ENCODE measurements at regions not wholly inside any gene's neighbourhood (a gene's known extent, or its start where the extent isn't known, plus 50 kb on each side); places are given as distances from the start of the nearest gene placed in this dataset.
"Not testable (repeated sequence)": the region's sequence is repeated elsewhere in the genome, so short reads cannot be mapped to it uniquely, and the experiment has no call there.

DNA sequence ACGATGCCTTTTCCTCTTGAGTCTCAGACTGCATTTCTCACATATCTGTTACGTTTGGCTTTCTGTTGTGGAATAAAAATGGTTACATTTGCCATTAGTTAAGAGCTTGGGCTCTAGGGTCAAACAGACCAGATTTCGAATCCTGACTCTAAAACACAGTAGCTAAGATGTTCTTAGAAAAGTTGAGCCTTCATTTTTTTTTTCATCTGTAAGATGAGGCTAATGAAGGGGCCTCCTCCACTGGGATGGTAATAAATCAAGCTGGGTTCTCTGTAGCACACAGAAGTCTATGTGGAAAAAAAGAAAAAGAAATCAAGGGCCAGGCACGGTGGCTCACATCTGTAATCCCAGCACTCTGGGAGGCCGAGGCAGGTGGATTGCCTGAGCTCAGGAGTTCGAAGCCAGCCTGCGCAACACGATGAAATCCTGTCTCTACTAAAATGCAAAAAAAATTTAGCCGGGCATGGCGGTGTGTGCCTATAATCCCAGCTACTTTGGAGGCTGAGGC is 49.9 kb upstream of the CAPRIN1 start:
- H3K36me3 ChIP-seq, result no peaks in the 10 kb centered on the region
- H3K27ac ChIP-seq, result no peak overlapping the region
- H3K9ac ChIP-seq, result no peak overlapping the region
- H3K4me2 ChIP-seq, result no peak overlapping the region
- no peaks in the 10 kb centered on the region for H3K27me3 ChIP-seq
- H3K9me3 ChIP-seq, result no peaks in the 10 kb centered on the region
- H3K4me3 ChIP-seq, result no peak overlapping the region
- TF ChIP-seq Cebpa-rat (IDR thresholded peaks at IDR 0.05), result no peak
- H3K4me1 ChIP-seq, result peaks cover 15% of the 10 kb centered on the region
- H4K20me1 ChIP-seq, result no peaks in the 10 kb centered on the region

DNA sequence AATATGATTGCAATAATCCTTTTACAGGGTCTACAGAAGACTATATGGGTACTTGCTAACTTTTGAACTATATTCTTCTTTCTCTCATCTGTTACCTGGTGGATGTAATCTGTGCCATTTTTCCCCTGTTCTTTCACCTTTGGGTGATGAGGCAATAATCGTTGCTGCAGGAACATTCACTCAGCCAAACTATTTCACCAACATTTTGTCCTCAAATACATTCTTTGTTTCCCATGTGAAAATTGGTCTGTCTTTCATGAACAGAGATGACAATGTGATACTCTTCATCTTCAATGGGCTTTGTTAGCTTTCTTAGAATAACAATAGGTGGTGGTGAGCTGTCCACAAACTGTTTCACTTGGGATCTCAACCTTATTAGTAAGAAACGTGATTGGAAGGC is 52.1 kb upstream of the CAPRIN1 start:
- H3K4me2 ChIP-seq, result no peak overlapping the region
- no peaks in the 10 kb centered on the region for H4K20me1 ChIP-seq
- H3K27ac ChIP-seq, result no peak overlapping the region
- H3K36me3 ChIP-seq, result no peaks in the 10 kb centered on the region
- no peak overlapping the region for H3K9ac ChIP-seq
- H3K4me3 ChIP-seq, result no peak overlapping the region
- no peak for TF ChIP-seq Cebpa-rat (IDR thresholded peaks at IDR 0.05)
- H3K9me3 ChIP-seq, result no peaks in the 10 kb centered on the region
- no peaks in the 10 kb centered on the region for H3K27me3 ChIP-seq
- peaks cover 10% of the 10 kb centered on the region; the same call in 1 of the 2 replicates for H3K4me1 ChIP-seq

DNA sequence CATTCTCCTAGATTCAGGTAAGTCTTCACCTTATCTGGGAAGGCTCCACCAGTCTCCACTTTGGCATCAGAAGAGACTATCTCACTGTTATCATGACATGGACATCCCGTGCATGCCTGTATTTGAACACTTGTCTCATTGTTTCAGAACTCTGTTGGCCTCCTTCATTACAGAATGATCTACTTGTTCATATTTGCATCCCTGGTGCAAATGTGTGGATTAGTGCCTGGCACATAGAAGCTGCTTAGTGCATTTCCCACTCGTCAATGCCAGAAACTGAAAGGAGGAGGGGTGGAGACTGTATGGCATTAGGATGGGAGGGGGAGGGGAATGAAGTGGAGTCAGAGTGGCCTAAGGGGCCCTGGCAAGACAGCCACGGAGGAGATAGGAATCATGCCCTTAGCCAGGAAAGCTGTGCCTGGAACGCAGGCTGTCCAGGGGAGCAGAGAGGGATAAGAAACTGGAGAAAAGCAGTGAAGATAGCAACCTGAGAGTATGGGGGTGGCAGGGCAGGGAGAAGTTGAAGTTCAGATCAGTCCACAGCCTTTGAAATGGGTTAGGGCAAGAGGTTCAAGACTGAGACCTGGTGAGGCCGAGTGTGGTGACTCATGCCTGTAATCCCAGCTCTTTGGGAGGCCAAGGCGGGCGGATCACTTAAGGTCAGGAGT is 53.8 kb upstream of the CAPRIN1 start:
- H3K9me3 ChIP-seq, result no peaks in the 10 kb centered on the region
- no peak for TF ChIP-seq Cebpa-rat (IDR thresholded peaks at IDR 0.05)
- H3K4me3 ChIP-seq, result no peak overlapping the region
- H3K4me1 ChIP-seq, result peaks cover 10% of the 10 kb centered on the region; the same call in 1 of the 2 replicates
- no peaks in the 10 kb centered on the region for H4K20me1 ChIP-seq
- no peaks in the 10 kb centered on the region for H3K27me3 ChIP-seq
- no peaks in the 10 kb centered on the region for H3K36me3 ChIP-seq
- H3K27ac ChIP-seq, result no peak overlapping the region
- H3K9ac ChIP-seq, result no peak overlapping the region
- H3K4me2 ChIP-seq, result peak overlapping the region; percentile 62

DNA sequence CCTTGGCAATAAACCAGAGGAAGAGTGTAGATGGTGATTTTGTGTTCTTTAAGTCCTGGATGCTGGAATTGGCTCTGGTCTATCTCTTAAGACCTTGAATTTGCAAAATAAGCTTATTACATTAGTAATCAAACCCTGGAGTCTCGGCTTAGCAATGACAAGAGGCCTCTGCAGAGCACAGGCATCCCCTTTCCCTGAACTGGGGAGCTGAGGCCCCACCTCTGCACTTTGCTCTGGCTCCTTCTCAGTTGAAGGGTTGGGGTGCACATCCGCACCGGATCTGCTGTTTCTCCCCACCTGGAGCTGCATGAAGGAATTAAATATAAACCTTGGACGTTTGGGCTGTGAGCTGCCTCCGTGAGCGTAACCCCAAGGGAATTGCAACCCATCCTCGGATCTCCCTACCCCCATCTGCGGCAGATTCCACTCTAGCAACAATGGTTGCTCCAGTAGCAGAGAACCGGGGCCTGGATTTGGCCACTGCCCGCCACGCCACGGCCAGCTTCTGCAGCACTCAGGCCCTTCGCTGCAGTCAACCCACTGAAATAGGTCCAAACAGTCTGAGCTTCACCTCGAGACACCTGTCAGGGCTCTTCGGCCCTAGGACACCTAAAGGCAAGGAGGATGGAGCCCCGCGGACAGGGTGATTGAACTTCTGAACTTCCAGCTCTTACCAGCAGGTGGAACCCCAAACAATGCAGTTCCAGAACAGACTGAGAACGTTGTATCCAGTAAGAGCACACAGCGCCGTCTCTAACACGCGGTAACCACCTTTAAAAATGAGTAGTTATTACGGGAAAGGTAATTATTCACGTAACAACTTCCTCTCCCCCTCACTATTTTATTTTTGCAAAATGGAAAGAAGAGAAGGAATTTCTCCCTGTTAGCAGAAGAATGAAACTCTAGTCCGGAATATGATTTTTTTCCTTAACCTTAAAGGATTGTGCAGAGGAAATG is 54.8 kb upstream of the CAPRIN1 start:
- TF ChIP-seq Cebpa-rat (IDR thresholded peaks at IDR 0.05), result no peak
- Histone ChIP-seq H4K20me1 (no peaks in the 10 kb centered on the region), H3K27me3 (no peaks in the 10 kb centered on the region), H3K9ac (no peak overlapping the region), H3K36me3 (no peaks in the 10 kb centered on the region), H3K9me3 (no peaks in the 10 kb centered on the region), H3K4me2 (peak overlapping the region; percentile 62), H3K27ac (no peak overlapping the region), H3K4me1 (peaks cover 10% of the 10 kb centered on the region; the same call in 1 of the 2 replicates), H3K4me3 (no peak overlapping the region)

DNA sequence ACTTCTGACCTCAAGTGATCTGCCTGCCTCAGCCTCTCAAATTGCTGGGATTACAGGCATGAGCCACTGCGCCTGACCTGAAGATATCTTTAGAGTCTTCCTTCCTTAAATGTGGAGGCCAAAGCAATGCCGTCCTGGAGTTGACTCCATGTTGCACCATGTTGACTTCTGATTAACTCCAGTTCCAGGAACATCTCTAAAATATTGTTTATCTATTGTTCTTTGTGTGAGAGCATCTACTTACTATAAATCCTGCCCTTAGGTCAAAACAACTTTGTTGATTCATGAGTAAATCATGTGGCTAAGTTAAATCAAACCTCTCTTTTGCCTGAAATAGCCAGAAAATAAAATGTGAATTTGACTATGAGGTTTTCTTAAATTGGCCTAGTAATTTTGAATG is 56.6 kb upstream of the CAPRIN1 start:
- peaks cover 10% of the 10 kb centered on the region; the same call in 1 of the 2 replicates for H3K4me1 ChIP-seq
- no peak for TF ChIP-seq Cebpa-rat (IDR thresholded peaks at IDR 0.05)
- peaks cover 4% of the 10 kb centered on the region for H3K9me3 ChIP-seq
- no peak overlapping the region for H3K9ac ChIP-seq
- no peak overlapping the region for H3K4me3 ChIP-seq
- H4K20me1 ChIP-seq, result no peaks in the 10 kb centered on the region
- H3K27ac ChIP-seq, result no peak overlapping the region
- no peak overlapping the region for H3K4me2 ChIP-seq
- H3K36me3 ChIP-seq, result no peaks in the 10 kb centered on the region
- no peaks in the 10 kb centered on the region for H3K27me3 ChIP-seq

DNA sequence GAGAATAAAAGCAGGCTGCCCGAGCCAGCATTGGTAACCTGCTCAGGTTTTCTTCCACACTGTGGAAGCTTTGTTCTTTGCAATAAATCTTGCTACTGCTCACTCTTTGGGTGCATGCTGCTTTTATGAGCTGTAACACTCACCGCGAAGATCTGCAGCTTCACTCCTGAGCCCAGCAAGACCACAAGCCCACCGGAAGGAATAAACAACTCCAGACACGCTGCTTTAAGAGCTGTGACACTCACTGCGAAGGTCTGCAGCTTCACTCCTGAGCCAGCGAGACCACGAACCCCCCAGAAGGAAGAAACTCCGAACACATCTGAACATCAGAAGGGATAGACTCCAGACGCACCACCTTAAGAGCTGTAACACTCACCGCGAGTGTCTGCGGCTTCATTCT is 60.4 kb upstream of the CAPRIN1 start:
- H3K9ac ChIP-seq, H3K27ac ChIP-seq, H3K4me2 ChIP-seq, H3K27me3 ChIP-seq, H4K20me1 ChIP-seq, H3K36me3 ChIP-seq, H3K4me1 ChIP-seq, H3K4me3 ChIP-seq: not testable (repeated sequence)
- peaks cover 17% of the 10 kb centered on the region for H3K9me3 ChIP-seq

DNA sequence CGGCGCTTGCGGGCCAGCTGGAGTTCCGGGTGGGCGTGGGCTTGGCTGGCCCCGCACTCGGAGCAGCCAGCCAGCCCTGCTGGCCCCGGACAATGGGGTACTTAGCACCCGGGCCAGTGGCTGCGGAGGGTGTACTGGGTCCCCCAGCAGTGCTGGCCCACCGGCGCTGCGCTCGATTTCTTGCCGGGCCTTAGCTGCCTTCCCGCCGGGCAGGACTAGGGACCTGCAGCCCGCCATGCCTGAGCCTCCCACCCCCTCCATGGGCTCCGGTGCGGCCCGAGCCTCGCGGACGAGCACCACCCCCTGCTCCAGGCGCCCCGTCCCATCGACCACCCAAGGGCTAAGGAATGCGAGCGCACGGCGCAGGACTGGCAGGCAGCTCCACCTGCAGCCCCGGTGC is 61.4 kb upstream of the CAPRIN1 start:
- H3K27ac ChIP-seq, H3K27me3 ChIP-seq, H4K20me1 ChIP-seq, H3K4me3 ChIP-seq, H3K9ac ChIP-seq, H3K4me1 ChIP-seq, H3K4me2 ChIP-seq, H3K36me3 ChIP-seq: not testable (repeated sequence)
- peaks cover 17% of the 10 kb centered on the region for H3K9me3 ChIP-seq

DNA sequence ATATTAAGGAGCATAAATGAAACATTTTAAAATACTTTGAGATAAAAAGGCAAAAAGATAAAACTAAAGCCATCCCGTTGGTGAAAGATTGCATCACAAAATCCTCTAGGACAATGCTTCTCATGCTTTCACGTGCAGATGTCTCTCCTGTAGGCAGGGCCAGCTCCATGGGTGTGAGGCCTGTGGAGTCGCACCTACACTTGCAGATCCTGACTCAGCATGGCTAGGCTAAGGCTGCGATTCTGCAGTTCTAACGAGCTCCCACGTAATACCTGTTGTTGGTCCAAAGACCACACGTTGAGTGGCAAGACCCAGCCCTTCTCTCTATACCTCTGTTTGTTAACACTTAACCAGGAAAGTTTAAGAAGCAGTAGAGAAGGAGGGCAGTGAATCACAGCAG is 62.1 kb upstream of the CAPRIN1 start:
- Histone ChIP-seq H3K9me3 (peaks cover 17% of the 10 kb centered on the region), H3K27me3 (no peaks in the 10 kb centered on the region)
- TF ChIP-seq Cebpa-rat (IDR thresholded peaks at IDR 0.05), result no peak

DNA sequence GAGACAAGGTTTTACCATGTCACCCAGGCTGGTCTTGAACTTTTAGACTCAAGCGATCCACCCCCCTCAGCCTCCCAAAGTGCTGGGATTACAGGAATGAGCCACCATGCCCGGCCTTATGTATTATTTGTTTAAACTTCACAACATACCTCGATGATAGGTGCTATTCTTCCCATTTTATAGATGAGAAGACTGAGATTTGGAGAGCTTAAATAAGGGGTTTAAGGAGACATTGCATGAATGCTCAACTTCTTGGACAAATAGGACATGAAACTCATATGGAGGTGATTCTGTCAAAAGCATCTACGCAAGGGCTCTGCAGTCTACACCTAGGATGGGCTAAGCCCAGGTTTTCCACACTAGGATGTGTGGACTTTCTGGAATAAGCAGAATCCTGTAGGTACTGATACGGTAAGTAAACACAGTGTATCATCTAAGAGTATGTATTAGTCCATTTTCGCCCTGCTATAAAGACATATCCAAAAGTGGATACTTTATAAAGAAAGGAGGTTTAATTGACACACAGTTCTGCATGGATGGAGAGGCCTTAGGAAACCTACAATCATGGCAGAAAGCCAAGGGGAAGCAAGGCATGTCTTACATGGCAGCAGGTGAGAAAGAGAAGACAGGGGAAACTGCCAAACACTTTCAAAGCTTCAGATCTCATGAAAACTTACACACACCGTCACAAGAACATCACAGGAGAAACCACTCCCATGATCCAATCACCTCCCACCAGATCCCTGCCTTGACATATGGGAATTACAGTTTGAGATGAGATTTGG is 62.8 kb upstream of the CAPRIN1 start:
- Histone ChIP-seq H3K36me3 (no peaks in the 10 kb centered on the region), H3K4me3 (no peak overlapping the region), H3K9ac (no peak overlapping the region), H3K27ac (no peak overlapping the region), H3K9me3 (peaks cover 17% of the 10 kb centered on the region), H3K27me3 (no peaks in the 10 kb centered on the region), H4K20me1 (no peaks in the 10 kb centered on the region), H3K4me1 (no peaks in the 10 kb centered on the region), H3K4me2 (no peak overlapping the region)
- no peak for TF ChIP-seq Cebpa-rat (IDR thresholded peaks at IDR 0.05)

More for the DNA sequence above, 62.1 kb upstream of the CAPRIN1 start:
- Histone ChIP-seq H4K20me1 (no peaks in the 10 kb centered on the region), H3K9ac (no peak overlapping the region), H3K4me3 (no peak overlapping the region), H3K27ac (no peak overlapping the region), H3K36me3 (no peaks in the 10 kb centered on the region), H3K4me2 (no peak overlapping the region), H3K4me1 (no peaks in the 10 kb centered on the region)

Measured in BLaER1 (cell line).